ENCODE measurements at regions not wholly inside any gene's neighbourhood (a gene's known extent, or its start where the extent isn't known, plus 50 kb on each side); places are given as distances from the start of the nearest gene placed in this dataset.

- Histone ChIP-seq H3K14ac (ENCODE audit: insufficient read depth, low read length) (no peak overlapping the region), H3K56ac (ENCODE audit: insufficient read length, low read depth, low read length) (no peak overlapping the region), H2BK12ac (ENCODE audit: insufficient read length, low read depth, low read length) (no peak overlapping the region), H3K23me2 (ENCODE audit: insufficient read length, low read depth, low read length, poor library complexity, severe bottlenecking) (no peaks in the 10 kb centered on the region), H3K79me1 (ENCODE audit: insufficient read depth, low read depth, low read length, poor library complexity, severe bottlenecking) (no peaks in the 10 kb centered on the region), H3K23ac (ENCODE audit: insufficient read length, low read depth, low read length) (no peak overlapping the region), H4K8ac (replicated peaks; ENCODE audit: insufficient read length, low read depth, low read length) (no peak overlapping the region), H3K4ac (ENCODE audit: low read depth, low read length) (no peak overlapping the region), H4K91ac (ENCODE audit: insufficient read length, low read depth, low read length) (no peak overlapping the region), H2AK5ac (ENCODE audit: insufficient read length, low read length) (no peak overlapping the region), H3K79me2 (ENCODE audit: insufficient read depth, low read length) (no peaks in the 10 kb centered on the region), H2BK120ac (ENCODE audit: low read depth, low read length, poor library complexity, severe bottlenecking) (no peak overlapping the region), H2BK15ac (ENCODE audit: low read depth, low read length) (no peak overlapping the region), H3K4me1 (ENCODE audit: insufficient read depth, low read length) (no peaks in the 10 kb centered on the region), H3K9ac (ENCODE audit: extremely low read depth, insufficient read length, low read length) (no peak overlapping the region), H2BK5ac (ENCODE audit: insufficient read length, low read length) (no peak overlapping the region), H3K9me3 (ENCODE audit: control insufficient read depth, low read depth, low read length) (no peaks in the 10 kb centered on the region), H3T11ph (ENCODE audit: low read length) (no peak overlapping the region), H3K27ac (ENCODE audit: insufficient read length, low read depth, low read length) (no peak overlapping the region), H2BK20ac (ENCODE audit: low read depth, low read length, poor library complexity, severe bottlenecking) (no peak overlapping the region), H3K4me2 (ENCODE audit: insufficient read depth, insufficient read length, low read length) (no peak overlapping the region), H3K18ac (ENCODE audit: insufficient read length, low read depth, low read length) (no peak overlapping the region), H4K20me1 (ENCODE audit: control insufficient read depth, insufficient read depth, insufficient read length) (no peaks in the 10 kb centered on the region), H3K27me3 (ENCODE audit: insufficient read depth, low read length) (no peaks in the 10 kb centered on the region), H4K5ac (ENCODE audit: insufficient read length, low read depth, low read length) (no peak overlapping the region), H2AFZ (ENCODE audit: low read length) (no peak overlapping the region)
- H3K27me3 Mint-ChIP-seq (ENCODE audit: low read depth) = no peaks in the 10 kb centered on the region; the same call in 1 of the 2 replicates
- no peak overlapping the region for H3K4me3 Mint-ChIP-seq
- no peak overlapping the region for H3K27ac Mint-ChIP-seq
- no peak for DNase-seq
- peaks cover 0 to 3% of the 10 kb centered on the region in 2 experiments; a peak in 1 of 4 replicates for H3K4me1 Mint-ChIP-seq
- TF ChIP-seq CTCF (conservative IDR thresholded peaks at IDR 0.05) = no peak
- WGBS (ENCODE audit: extremely low coverage, insufficient read length, low lambda C conversion rate) = no CpG with 5 or more reads among the region's 1 CpG
- H3K36me3 Mint-ChIP-seq (ENCODE audit: insufficient read depth in 1 of 3, low read depth in 3 of 3) = no peaks in the 10 kb centered on the region
- H3K9me3 Mint-ChIP-seq = no peaks in the 10 kb centered on the region
Observed at GRCh38 chr2:16737812-16738211, 72.2 kb upstream of the CYRIA start.

Measured in H9 (cell line).